Astrocyte (in vitro differentiated cells and primary cell): ENCODE measurements at regions not wholly inside any gene's neighbourhood (a gene's known extent, or its start where the extent isn't known, plus 50 kb on each side); places are given as distances from the start of the nearest gene placed in this dataset.

ENCODE experiments used
- DNase-seq: peaks from one replicate; pipeline ENCODE4 v3.0.0-alpha.2; 2010; ENCODE audit warnings: low read depth
- FAIRE-seq: peaks from 2 replicates; lab custom pipeline; 2011; peaks lifted over from hg19 to GRCh38; lab: Jason Lieb, UNC
- H2AFZ ChIP-seq: 2 replicates; pipeline ENCODE4 v1.6.0; 2012; ENCODE audit warnings: low read depth, low read length, inconsistent platforms
- H3K27ac ChIP-seq: 2 replicates; pipeline ENCODE4 v1.5.1; 2011; ENCODE audit warnings: low read depth, low read length, inconsistent platforms
- H3K27me3 ChIP-seq: 2 replicates; pipeline ENCODE4 v1.6.0; 2011; ENCODE audit warnings: low read length, inconsistent platforms; ENCODE audit not compliant: insufficient read depth
- H3K36me3 ChIP-seq: 2 replicates; pipeline ENCODE4 v1.5.1; 2011; ENCODE audit warnings: low read length, inconsistent platforms; ENCODE audit not compliant: insufficient read depth
- H3K4me1 ChIP-seq: 2 replicates; pipeline ENCODE4 v1.5.1; 2011; ENCODE audit warnings: low read length, inconsistent platforms; ENCODE audit not compliant: insufficient read depth
- H3K4me2 ChIP-seq: 2 replicates; pipeline ENCODE4 v1.6.0; 2012; ENCODE audit warnings: low read length, inconsistent platforms
- H3K4me3 ChIP-seq: 2 replicates; pipeline ENCODE4 v1.5.1; 2011; ENCODE audit warnings: low read depth, mild to moderate bottlenecking, low read length, inconsistent platforms; ENCODE audit not compliant: insufficient read depth
- H3K79me2 ChIP-seq: 2 replicates; pipeline ENCODE4 v1.6.0; 2012; ENCODE audit warnings: mild to moderate bottlenecking, low read length, inconsistent platforms; ENCODE audit not compliant: insufficient read depth
- H3K9ac ChIP-seq: 2 replicates; pipeline ENCODE4 v1.6.0; 2012; ENCODE audit warnings: mild to moderate bottlenecking, low read length, inconsistent platforms
- H3K9me3 ChIP-seq: 2 replicates; pipeline ENCODE4 v1.5.1; 2012; ENCODE audit warnings: low read depth, mild to moderate bottlenecking, low read length, inconsistent platforms; ENCODE audit not compliant: insufficient read depth
- H4K20me1 ChIP-seq: 2 replicates; pipeline ENCODE4 v1.6.0; 2012; ENCODE audit warnings: low read length, inconsistent platforms; ENCODE audit not compliant: insufficient read depth
- H3K27ac Mint-ChIP-seq: one replicate; pipeline ENCODE4 v1.8.0; 2021; ENCODE audit warnings: mild to moderate bottlenecking, mixed read lengths; ENCODE audit not compliant: unreplicated experiment
- H3K27me3 Mint-ChIP-seq: one replicate; pipeline ENCODE4 v1.8.0; 2021; ENCODE audit warnings: low read depth, mixed read lengths; ENCODE audit not compliant: unreplicated experiment
- H3K36me3 Mint-ChIP-seq: one replicate; pipeline ENCODE4 v1.8.0; 2021; ENCODE audit warnings: low read depth, mixed read lengths; ENCODE audit not compliant: unreplicated experiment
- H3K4me1 Mint-ChIP-seq: one replicate; pipeline ENCODE4 v1.8.0; 2021; ENCODE audit warnings: low read depth, mixed read lengths; ENCODE audit not compliant: unreplicated experiment
- H3K4me3 Mint-ChIP-seq: one replicate; pipeline ENCODE4 v1.8.0; 2021; ENCODE audit warnings: mild to moderate bottlenecking, moderate library complexity, mixed read lengths; ENCODE audit not compliant: unreplicated experiment
- H3K9me3 Mint-ChIP-seq: one replicate; pipeline ENCODE4 v1.8.0; 2021; ENCODE audit warnings: mild to moderate bottlenecking, mixed read lengths; ENCODE audit not compliant: unreplicated experiment
- EZH2 ChIP-seq: IDR thresholded peaks from 2 replicates; pipeline ENCODE4 v1.6.1; 2012; ENCODE audit warnings: mild to moderate bottlenecking, low read length, inconsistent platforms; ENCODE audit not compliant: insufficient read depth
- TF ChIP-seq, protein P1 (sequence below): IDR thresholded peaks from 2 replicates; pipeline ENCODE4 v1.5.1; 2011; ENCODE audit warnings: low read depth, mild to moderate bottlenecking, inconsistent platforms, low read length, moderate library complexity; ENCODE audit not compliant: insufficient read depth

DNA sequence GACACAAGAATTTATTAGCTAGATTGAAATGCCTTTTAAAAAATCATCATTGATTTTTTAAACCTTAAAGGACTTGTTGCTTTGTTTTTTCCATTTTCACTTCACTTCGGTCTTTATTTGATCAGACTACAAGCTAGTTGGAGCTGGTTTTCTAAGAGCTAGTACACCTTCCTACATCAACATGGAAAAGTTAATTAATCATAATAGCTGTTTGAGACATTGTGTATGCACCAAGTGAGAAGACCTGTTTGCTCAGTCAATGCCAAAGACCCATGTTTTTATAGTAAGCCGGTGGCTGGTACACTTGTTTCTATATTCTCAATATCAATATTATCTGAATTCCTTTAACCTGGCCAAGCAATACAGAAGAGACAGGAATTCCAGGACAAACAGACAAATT, 310.2 kb upstream of the SGK1 start:
- Histone ChIP-seq H3K9ac (no peak overlapping the region), H3K9me3 (no peaks in the 10 kb centered on the region), H4K20me1 (no peaks in the 10 kb centered on the region), H3K4me2 (no peak overlapping the region), H3K79me2 (no peaks in the 10 kb centered on the region), H3K27ac (no peak overlapping the region), H2AFZ (no peak overlapping the region), H3K36me3 (no peaks in the 10 kb centered on the region), H3K4me1 (no peaks in the 10 kb centered on the region), H3K27me3 (no peaks in the 10 kb centered on the region), H3K4me3 (no peak overlapping the region)
- no peaks in the 10 kb centered on the region for H3K27me3 Mint-ChIP-seq
- DNase-seq (no peak), FAIRE-seq (no peak)
- TF ChIP-seq, protein P1, sequence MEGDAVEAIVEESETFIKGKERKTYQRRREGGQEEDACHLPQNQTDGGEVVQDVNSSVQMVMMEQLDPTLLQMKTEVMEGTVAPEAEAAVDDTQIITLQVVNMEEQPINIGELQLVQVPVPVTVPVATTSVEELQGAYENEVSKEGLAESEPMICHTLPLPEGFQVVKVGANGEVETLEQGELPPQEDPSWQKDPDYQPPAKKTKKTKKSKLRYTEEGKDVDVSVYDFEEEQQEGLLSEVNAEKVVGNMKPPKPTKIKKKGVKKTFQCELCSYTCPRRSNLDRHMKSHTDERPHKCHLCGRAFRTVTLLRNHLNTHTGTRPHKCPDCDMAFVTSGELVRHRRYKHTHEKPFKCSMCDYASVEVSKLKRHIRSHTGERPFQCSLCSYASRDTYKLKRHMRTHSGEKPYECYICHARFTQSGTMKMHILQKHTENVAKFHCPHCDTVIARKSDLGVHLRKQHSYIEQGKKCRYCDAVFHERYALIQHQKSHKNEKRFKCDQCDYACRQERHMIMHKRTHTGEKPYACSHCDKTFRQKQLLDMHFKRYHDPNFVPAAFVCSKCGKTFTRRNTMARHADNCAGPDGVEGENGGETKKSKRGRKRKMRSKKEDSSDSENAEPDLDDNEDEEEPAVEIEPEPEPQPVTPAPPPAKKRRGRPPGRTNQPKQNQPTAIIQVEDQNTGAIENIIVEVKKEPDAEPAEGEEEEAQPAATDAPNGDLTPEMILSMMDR: no peak
- TF ChIP-seq EZH2: no peak
- no peaks in the 10 kb centered on the region for H3K9me3 Mint-ChIP-seq
- no peaks in the 10 kb centered on the region for H3K36me3 Mint-ChIP-seq
- peaks cover 10% of the 10 kb centered on the region for H3K4me1 Mint-ChIP-seq
- H3K27ac Mint-ChIP-seq: no peak overlapping the region
- no peak overlapping the region for H3K4me3 Mint-ChIP-seq

DNA sequence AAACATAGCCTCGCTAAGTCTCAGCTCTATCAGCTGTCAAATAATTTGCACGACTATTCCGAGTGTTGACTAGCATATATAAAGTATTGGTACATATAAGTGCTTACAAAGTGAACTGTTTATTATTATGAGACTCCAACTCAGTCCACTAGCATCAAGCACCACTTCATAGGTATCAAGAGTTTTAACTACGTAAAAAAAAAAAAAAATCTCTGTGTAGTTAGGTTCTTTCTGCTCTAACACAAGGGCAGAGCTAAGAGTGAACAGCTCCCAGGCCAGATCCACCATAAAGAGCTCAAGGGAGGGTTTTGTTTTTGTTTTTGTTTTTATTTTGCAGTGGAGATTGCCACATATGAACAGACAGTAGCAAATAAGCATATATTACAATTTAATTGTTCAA, 309.8 kb upstream of the SGK1 start:
- H3K4me1 Mint-ChIP-seq: peaks cover 11% of the 10 kb centered on the region
- H3K9me3 Mint-ChIP-seq: no peaks in the 10 kb centered on the region
- H3K4me2 ChIP-seq: no peak overlapping the region
- H3K27me3 ChIP-seq: no peaks in the 10 kb centered on the region
- H3K9me3 ChIP-seq: no peaks in the 10 kb centered on the region
- no peak overlapping the region for H3K9ac ChIP-seq
- H2AFZ ChIP-seq: no peak overlapping the region
- H3K4me1 ChIP-seq: no peaks in the 10 kb centered on the region
- H3K4me3 ChIP-seq: no peak overlapping the region
- no peaks in the 10 kb centered on the region for H3K27me3 Mint-ChIP-seq
- DNase-seq (no peak), FAIRE-seq (no peak)
- H3K36me3 Mint-ChIP-seq: no peaks in the 10 kb centered on the region
- H4K20me1 ChIP-seq: no peaks in the 10 kb centered on the region
- no peak overlapping the region for H3K4me3 Mint-ChIP-seq
- no peak overlapping the region for H3K27ac ChIP-seq
- H3K36me3 ChIP-seq: no peaks in the 10 kb centered on the region
- no peak overlapping the region for H3K27ac Mint-ChIP-seq
- TF ChIP-seq, protein P1: no peak
- TF ChIP-seq EZH2: no peak
- H3K79me2 ChIP-seq: no peaks in the 10 kb centered on the region

GRCh38 chr6:134626589-134626988, 308.7 kb upstream of the SGK1 start:
- Histone ChIP-seq H3K79me2 (no peaks in the 10 kb centered on the region), H3K27me3 (peaks cover 7% of the 10 kb centered on the region), H3K4me2 (no peak overlapping the region), H3K4me1 (no peaks in the 10 kb centered on the region), H3K9ac (no peak overlapping the region), H3K4me3 (no peak overlapping the region), H3K9me3 (no peaks in the 10 kb centered on the region), H4K20me1 (no peaks in the 10 kb centered on the region), H3K36me3 (no peaks in the 10 kb centered on the region), H3K27ac (no peak overlapping the region), H2AFZ (no peak overlapping the region)
- peaks cover 19% of the 10 kb centered on the region for H3K4me1 Mint-ChIP-seq
- no peak for TF ChIP-seq EZH2
- TF ChIP-seq, protein P1: no peak
- no peaks in the 10 kb centered on the region for H3K27me3 Mint-ChIP-seq
- no peak overlapping the region for H3K27ac Mint-ChIP-seq
- no peaks in the 10 kb centered on the region for H3K9me3 Mint-ChIP-seq
- no peak for DNase-seq
- FAIRE-seq: no peak
- H3K4me3 Mint-ChIP-seq: no peak overlapping the region
- H3K36me3 Mint-ChIP-seq: no peaks in the 10 kb centered on the region
